Myocyte (in vitro differentiated cells): ENCODE measurements at regions not wholly inside any gene's neighbourhood (a gene's known extent, or its start where the extent isn't known, plus 50 kb on each side); places are given as distances from the start of the nearest gene placed in this dataset.
"Not testable (repeated sequence)": the region's sequence is repeated elsewhere in the genome, so short reads cannot be mapped to it uniquely, and the experiment has no call there.

Experiments used
- DNase-seq: peaks from one replicate; pipeline ENCODE4 v3.0.0-alpha.2; 2012; ENCODE audit warnings: low read depth

DNA sequence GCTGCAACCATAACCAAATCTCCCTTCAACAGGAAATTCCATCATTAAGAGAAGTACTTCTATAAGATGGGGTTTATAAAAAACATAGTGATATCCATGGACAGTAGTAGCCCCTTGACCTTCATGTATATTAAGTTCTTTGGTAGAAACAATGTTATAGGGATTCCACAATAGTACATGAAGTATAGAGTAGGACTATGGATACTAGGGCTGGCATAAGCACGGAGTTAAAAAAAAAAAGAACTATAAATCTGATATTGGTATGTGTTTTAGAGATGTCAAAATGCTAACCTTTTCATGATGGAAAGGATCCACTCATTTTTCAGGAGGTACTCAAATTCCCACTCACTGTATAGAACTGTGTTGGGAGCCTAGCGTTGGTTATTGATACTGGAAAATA, 337.6 kb downstream of the FGF10 start:
- DNase-seq, result no peak

DNA sequence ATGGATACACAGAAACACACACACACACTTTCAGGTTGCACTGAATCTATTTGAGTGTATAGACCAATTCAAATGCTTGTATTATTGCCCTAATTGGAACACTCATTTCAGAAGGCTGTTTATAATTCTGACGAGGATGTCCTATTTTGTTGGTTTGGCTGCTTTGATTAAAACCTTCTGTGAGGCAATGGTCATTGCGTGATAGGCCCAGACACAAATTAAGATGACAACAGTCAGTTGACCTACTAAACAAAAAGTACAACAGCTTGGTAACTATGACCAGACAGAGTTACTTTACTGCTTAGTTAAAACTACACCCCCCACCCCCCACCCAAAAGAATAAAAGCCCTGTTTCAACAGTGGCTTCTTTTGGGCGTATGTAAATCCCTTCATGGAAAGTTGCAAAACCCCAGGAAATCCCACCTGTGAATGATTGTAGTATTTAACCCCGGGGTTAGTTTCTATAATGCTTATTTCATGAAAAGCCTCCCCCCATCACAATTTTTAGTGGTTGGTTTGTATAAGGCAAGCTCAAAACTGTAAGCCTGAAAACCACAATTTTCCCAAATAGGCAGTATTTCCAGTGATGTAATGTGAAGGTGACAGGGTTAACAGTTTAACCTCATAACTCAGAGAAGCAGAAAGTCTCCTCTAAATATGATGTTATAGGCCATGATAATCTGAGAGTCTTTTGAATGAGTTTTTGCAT, 340.8 kb downstream of the FGF10 start:
- no peak for DNase-seq

DNA sequence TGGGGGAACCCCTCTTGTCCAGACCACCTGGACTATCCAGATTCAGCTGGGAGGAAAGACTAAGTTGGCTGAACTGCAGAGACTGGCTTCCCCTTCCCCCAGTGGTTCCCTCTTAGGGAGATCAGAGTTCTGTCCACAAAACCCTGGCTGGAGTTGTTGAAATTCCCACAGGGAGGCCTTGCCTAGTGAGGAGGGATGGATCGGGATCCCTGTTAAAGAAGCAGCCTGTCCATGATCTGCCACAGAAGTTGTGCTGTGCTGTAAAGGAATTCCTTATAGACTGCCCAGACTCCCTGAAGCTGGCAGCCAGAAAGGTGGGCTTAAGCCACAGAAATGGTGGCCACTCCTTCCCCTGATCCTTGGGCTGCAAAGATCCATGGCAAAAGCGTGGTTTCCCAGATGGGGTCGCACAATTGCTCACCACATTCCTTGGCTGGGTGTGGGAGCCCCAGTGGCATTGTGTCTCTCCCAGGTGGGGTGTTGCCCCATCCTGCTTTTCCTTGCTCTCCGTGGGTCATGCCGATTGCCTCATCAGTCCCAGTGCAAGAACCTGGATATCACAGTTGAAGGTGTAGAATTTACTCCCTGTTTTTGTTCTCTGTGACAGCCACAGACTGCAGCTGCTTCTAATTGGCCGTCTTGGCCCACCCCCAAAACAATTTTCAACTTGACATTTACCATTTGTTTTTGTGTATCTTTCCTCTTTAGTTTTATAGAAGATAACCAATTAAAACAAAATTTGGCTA, 342.4 kb downstream of the FGF10 start:
- peak; percentile 24 for DNase-seq

DNA sequence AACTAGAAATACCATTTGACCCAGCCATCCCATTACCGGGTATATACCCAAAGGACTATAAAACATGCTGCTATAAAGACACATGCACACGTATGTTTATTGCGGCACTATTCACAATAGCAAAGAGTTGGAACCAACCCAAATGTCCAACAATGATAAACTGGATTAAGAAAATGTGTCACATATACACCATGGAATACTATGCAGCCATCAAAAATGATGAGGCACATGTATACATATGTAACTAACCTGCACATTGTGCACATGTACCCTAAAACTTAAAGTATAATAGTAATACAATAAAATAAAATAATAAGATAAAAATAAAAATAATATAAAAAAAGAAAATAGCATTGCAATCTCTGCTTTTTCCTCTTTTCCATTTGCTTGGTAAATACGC, 344.7 kb downstream of the FGF10 start:
- not testable (repeated sequence) for DNase-seq

DNA sequence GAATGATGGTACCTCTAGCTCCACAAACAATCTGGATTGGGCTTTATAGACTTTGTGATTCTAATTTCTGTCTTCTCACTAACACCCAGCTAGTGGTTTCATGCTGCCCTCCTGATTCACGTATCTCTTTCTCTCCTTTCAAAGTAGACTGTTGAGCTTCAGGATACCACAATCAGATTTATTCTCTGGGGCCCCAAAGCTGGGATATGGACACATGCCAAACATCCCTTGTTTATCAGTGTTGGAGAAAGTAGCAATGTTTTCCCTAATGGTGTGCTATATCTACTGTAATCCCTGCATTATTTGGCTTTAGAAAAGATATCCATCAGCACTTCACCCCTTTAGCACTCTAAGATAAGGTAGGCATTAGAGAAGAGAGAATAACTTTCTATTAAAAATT, 361.0 kb downstream of the FGF10 start:
- DNase-seq, result no peak

DNA sequence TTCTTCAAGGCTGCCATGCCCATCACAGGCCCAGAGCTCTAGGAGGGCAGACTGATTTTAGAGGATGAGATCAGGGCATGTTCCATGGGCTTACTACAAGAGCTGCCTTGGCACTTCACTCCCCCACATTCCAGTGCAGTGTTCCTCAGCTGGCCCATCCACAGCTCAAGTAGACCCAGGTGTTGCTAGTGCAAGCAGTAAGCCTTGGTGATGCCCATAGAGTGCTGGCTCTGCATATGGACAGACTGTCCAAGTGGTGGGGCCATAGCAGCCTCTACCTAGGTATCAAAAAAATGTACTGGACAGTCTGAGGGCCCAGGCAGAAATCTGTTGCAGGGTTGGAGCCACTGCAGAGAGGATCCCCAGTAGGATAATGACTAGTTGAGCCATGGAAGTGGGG, 366.6 kb downstream of the FGF10 start:
- no peak for DNase-seq

DNA sequence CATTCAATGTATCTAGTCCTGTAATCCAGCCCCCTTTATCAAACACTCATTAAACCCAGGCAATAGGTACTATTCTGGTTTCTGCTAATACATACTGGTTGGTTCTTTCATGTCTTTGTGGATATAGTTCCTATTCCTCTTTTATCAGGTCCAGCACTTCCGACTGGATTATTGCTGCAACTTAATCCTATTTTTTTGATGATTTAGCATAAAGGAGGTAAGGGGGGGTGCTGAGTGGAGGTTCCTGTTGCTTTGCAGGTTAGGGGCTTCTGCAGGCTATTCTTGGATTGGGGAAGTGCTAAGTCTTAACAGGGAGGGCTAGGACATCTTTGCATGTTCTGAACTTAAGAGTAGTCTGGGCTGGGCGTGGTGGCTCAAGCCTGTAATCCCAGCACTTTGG, 377.7 kb downstream of the FGF10 start:
- DNase-seq, result no peak

DNA sequence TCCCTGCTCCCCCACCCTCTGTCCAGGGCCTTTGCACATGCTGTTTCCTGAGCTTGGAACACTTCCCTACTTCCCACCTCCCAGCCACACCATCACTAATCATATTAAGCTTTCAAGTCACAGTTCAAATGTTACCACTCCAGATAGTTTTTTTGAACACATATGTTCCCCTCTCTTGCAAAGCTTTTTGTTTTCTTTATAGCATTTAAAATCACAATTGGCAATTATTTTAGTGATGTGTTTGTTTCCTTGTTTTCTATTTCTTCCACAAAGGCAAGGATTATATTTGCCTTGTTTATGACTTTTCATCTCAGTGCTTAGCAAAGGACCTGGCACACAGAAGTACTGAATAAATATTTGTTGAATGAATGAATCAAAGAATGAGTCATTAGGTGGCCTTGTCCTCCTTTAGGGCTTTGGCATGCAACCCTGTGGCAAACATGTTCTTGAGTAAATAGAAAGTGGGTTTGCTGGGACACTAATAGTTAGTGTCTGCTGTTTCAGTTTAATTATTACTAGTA, 386.8 kb downstream of the FGF10 start:
- DNase-seq, result peak; percentile 51

DNA sequence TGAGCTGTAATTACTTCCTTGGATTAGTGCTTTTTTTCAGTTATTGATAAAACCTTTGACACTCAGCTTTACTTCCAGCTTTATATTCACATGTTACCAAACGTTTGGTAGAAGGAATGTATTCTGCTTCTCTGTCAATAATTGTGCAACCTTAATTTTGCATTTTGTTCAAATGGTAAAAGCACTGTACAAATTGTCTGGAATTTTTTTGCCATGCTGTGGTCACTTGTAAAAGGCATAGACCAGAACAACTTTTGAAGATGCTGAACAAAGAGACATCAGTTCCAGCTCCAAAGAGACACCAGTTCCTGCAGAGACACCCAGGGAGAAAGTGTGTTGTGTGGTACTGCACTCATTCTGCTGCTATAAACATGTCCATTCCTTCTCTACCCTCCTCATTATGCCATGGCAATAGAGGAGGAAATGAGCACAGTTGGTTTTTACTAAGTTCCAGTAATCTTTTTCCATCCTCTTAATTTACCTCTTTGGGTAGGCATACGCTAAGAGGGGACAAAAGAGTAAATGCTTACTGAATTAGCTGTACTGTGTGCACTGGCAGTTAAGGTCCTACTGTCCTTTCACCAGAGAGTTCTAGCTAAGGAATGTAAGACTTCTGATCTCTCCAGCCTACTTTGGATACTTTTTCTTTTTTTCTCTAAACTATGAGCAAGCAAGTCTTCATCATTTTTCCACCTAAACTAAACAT, 387.4 kb downstream of the FGF10 start:
- DNase-seq, result no peak

DNA sequence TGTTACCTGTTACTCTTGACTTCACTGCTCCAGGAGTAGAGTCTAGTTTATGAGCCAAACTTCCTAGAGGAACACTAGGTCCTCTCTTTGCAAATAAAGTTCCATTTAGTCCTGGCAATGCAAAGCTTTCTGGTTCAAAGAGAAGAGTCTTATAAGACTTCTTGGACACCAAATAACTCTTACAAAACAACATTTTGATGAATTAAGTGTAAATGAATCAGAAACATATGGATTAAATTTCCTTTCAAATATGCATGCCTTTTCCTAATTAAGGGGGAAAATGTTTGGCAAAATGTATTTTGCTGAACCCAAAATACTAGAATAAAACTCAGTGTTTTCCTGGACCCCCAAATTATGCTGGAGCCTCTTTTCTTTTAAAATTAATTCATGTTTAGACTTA, 388.0 kb downstream of the FGF10 start:
- DNase-seq, result no peak

DNA sequence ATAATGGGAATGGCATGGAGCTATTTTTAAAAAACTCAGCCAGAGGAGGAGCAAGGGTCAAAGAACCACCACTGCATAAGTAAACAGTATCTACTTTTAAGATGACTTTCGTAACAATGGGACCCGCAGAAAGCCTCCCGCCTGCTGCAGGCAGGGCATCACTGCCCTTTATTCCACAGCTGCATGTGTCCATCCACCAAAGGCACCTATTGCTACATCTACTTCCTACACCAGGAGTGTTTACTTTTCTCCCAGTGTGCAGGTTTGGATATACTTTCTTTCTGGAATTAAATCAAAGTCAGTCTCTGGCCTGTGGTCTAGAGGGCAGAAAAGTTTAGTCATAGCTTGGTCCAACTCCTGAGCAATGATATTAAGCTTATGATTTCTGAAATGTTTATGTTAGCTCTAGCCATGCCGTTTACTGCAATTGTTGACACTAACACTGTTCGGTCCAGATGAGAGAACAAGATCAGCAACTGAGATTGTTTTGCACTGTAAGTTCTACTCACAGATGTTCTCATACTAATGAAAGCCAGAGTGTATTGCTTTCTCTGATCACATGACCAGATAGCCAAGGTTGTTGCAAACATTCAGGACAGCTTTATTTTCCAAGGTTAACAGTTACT, 391.5 kb downstream of the FGF10 start:
- DNase-seq, result peak; percentile 18

DNA sequence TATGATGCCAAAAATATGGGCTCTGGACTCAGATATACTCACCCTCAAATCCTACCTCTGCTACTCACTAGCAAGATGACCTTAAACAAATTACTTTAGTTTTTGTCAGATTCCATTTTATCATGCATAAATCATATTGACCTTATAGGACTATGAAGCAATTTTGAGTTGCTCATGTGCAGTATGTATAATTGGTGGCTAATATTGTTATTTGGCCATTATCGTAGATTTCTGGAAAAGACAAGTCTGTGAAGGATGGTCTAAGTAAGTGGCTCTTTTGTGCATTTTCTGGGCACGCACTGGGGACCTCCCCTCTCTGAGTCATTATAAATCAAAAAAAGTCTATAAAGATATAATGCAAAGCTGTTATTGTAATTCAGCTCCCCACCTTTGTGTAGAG, 393.0 kb downstream of the FGF10 start:
- no peak for DNase-seq

DNA sequence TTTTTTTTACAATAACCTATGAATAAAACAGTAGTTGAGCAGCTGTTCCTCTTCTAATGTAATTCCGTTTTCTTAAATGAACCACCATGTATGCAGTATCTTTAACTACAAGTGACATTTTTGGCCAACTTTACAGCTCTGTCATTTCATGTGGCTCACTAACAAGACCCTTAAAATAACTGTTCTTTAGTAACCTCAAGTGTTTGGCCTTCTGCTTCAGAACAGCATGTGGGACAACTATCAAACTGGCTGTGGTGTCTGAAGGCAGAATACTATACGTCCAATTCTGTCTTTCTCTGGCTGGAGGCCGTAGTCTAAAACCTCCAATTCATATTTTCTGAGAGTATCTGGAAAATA, 391.4 kb downstream of the NNT start:
- DNase-seq, result no peak

DNA sequence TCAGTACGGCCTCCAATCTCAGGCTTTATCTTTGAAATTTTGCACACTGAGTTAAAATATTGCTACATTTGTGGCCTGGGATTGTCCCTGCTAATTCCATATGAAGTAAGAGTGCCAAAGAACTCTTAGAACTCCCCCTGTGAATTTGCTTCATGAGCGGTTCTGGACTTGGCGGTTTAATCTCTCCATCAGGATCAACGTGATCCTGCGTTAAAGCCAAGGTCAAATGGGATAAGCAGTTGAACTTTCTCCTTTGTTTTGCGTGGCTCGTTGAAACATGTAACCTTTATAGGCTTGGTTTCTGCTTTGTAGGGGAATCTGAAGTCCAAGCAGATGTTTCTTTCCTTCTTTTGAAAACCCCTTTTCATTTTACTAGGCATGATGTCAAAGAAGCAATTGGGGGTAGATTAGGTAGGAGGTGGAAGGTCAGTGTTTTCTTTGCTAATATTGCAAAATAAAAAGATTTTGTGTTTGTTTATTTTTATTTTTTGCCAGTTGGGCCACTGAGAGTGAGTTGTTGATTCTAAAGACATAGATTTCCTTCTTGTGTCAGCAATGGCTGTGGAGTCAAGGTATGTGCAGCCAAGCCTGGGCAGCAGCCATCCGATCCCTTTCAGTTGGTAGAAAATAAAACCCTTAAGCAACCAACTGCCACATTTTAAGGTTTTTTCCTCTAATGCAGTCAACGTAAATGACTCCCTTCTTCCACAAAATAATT, 390.8 kb downstream of the NNT start:
- DNase-seq, result no peak

DNA sequence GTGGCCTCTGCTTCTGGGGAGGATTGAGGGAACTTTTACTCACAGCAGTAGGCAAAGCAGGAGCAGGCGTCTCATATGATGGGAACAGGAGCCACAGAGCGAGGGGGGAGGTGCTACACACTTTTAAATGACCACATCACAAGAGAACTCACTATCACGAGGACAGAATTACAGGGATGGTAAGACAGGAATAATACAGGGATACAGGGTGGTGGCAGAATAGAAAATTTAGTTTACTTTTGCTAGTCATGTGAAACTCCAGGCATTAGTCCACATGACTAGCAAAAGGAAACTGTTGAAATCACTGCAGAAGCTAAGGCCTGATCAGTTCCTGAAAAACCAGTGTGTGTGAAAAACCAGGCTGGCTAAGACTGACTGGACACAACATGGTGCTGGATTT, 382.4 kb downstream of the NNT start:
- no peak for DNase-seq

DNA sequence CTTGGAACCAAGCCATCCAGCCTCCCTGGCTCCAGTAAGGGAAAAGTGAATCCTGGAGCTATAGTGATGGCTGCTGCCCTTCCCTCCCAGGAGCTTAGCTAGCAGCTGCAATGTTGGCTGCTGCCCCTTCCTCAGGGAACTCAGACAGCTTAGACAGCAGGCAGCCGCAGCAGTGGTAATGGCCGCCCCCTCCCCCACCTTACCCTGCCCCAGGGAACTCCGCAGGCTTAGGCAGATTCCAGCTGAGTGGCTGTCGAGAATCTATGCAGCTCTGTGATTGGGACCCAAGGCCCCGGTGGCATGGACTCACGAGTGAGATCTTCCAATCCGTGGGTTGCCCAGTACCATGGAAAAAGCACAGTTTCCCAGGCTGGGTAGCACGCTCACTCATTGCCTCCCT, 378.6 kb downstream of the NNT start:
- DNase-seq, result no peak

DNA sequence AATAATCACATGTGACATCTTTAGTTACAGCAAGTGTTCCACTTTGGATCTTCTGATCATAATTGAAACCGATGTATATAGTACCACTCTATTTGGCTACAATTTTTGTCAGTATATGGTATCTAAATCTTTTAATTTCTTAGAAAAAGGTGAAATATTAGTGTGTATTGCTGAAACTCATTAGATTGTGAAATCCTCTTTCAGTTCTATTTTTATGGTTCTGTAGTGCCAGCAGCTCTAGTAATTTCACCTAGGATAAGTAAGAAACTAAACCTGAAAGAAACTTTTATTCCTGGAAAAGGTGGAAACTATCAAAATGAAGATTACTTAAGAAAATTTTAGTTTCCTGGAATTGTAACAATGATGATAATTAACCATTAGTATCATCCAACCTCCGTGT, 370.9 kb downstream of the NNT start:
- DNase-seq, result no peak

DNA sequence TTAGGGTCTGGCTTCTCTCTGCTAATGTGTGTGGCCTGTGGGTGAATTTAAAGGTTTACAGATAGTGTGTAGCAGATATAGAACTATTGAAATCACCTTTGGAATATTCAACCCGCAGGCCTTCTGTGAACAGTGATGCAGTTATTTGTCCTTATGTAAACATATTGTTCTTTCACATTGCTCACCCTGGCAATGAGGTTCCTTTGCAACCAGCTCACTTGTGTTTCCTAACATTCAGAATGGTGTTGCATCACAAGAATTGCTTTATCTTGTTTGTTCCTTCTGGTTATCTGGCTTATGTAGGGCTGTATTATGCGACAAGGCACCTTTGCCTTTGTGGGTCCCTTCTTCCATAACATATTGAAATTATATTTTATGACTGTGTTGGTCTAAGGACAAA, 370.3 kb downstream of the NNT start:
- no peak for DNase-seq

DNA sequence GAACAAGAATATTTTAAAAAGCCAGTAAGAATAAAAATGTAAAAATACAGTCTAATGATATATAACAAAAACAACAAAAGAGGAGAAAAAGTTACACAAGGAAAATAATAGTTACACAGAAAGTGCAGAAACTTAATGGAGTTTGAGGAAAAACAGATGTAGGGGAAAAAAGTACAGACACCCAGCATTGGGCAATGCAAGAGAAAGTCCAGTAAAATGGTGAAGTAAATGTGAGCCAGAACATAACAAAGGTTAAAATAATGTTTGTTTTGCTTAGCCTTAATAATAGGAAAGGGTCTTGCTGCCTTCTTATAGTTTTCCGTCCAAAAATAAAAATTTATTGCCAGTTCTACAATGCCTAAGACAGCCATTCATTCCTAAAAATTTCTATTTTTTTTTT, 364.2 kb downstream of the NNT start:
- DNase-seq, result no peak

DNA sequence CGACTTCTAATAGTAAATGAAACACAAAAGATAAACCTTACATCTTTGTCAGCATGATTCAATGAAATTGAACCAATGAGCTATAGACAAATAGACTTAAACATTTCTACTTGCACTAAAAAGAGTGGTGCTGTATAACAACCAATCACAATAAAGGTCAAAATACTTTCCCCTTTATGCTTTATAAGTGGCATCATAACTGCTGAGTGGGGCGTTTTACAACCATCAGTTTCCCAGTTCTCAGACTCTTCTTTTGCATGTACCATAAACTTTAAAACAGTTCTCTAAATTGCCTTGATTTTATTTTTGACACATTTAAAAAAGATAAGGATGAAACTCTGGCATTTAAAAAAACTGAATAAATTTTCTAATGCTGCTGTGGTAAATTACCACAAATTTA, 356.2 kb downstream of the NNT start:
- DNase-seq, result no peak

DNA sequence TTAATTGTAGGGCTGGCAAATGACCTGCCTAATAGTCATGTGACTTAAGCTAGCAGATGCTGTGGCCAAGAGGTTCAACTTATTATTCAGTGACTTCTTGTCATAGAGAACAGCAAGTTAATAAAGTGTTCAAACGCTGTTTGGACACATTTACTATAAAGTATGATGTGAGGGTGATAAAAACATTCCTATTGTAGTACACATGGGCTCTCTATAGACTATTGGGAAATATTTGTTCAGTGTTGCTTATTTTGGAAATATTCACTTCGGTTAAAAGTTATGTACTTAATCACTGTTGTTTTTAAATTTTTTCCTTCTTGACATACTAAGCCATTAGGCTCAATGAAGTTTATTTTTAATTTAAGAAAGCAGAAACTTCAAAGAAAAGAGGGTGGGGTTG, 345.0 kb downstream of the NNT start:
- DNase-seq, result peak; percentile 1
